GOT3 (cell line): ENCODE measurements at regions not wholly inside any gene's neighbourhood (a gene's known extent, or its start where the extent isn't known, plus 50 kb on each side); places are given as distances from the start of the nearest gene placed in this dataset.
"Not testable (repeated sequence)": the region's sequence is repeated elsewhere in the genome, so short reads cannot be mapped to it uniquely, and the experiment has no call there.

Source experiments
- DNase-seq: peaks from one replicate; lab custom pipeline; 2025; ENCODE audit warnings: mixed read lengths; lab: John Stamatoyannopoulos, UW

GRCh38 chr2:38243186-38243880 lies 133.7 kb downstream of the ATL2 start:
- no peak for DNase-seq

DNA sequence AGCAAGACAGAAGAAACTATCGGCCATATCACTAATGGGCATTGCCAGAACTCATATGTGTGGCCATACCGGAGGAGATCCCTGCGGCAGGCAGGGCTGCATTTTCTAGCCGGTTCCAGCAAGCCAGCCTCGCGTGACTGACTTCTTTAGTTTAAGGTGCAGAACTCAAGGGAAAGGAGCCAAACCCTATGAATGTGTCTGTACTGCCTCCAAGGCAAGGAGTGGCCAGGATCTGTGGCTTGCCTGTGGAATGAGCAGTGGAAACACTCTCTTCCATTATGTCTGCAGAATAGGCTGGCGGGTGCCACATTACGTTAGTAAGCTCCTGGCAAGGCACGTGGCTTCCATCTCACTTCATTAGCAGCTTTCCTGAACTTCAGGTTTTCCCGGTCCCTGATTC lies 137.6 kb downstream of the ATL2 start:
- DNase-seq = no peak

DNA sequence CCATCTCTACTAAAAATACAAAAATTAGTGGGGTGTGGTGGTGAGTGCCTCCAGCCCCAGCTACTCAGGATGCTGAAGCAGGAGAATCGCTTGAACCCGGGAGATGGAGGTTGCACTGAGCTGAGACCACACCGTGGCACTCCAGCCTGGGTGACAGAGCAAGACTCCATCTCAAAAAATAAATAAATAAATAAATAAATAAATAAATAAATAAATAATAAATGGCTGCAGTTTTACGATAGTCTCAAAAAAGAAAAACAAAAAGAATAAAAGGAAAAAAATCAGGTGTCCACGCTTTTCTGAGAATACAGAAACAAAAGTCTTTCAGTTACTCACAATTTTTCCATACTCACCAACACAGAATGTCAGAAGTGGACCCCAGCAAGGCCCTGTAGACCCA lies 138.4 kb downstream of the ATL2 start:
- not testable (repeated sequence) for DNase-seq

- DNase-seq = no peak
These were observed 139.8 kb downstream of the ATL2 start for GRCh38 chr2:38237311-38237710.

- no peak for DNase-seq
These were observed 143.7 kb downstream of the ATL2 start for GRCh38 chr2:38233231-38233983.

DNA sequence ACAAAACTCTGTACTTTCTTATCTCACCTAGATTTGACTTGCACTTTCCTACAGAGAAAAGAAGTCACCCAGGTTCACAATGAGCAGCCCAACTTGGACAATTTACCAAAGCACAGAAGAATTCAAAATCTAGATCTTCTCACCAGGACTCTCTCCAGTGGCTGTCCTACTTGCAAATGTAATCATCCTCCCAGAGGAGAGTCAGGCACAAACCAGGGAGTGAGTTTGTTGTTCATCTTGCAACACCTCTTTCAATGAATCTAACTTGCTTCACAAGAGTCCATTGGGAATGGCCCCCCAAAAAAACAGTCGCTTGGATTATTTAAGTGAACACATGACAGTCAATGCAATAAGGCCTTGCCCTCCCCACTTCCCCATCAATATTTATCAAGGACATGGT lies 144.6 kb downstream of the ATL2 start:
- DNase-seq = no peak

DNA sequence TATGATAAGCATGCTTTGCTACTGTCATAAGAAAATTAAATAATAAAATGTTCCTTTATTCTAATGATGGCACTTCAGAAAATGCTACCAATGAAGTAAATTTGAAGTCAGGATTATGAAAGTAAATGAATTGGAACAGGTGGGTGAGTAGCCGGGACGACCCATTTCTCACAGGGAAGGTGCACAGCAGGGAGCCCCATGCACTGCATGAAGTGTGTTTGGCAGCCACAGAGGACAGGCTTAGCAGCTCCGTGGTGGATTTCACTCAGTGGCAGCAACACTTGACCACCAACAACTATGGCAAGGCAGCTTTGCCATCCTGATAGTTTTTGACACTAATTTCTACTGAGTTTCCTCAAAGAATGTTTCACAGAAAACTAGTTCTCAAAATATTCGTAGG lies 146.3 kb downstream of the ATL2 start:
- no peak for DNase-seq

- DNase-seq = no peak
These were observed 148.3 kb downstream of the ATL2 start for GRCh38 chr2:38228753-38229152.

DNA sequence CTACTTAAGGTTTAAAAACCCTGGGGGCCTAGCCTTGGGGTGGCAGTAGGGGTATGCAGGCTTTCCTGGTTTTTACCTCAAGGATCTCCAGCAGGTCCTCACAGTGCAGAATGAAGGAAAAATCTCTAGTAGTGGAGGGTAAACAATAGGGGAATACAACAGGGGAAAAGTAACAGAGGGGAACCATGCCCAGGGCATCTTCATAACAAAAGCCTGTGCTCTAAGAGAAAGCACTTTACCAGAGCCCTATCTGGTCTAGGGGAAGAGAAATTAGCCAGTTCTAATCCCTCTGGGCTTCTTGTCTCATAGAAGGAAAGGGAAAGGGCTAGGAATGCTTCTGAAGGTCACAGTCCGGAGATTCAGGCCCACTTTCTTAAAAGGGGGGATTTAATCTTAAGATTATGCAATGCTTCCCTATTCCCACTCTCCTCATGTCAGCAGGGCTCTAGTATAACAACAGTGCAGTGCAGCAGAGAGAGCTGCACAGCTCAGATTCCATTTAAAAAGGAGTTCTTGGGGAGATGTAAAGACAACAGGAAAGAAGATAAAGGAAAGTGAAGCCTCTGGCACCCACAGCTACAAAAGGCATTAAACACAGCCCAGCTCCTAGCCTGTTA lies 149.0 kb upstream of the CYP1B1 start:
- DNase-seq = no peak

GRCh38 chr2:38224181-38224580 lies 148.2 kb upstream of the CYP1B1 start:
- DNase-seq = no peak

DNA sequence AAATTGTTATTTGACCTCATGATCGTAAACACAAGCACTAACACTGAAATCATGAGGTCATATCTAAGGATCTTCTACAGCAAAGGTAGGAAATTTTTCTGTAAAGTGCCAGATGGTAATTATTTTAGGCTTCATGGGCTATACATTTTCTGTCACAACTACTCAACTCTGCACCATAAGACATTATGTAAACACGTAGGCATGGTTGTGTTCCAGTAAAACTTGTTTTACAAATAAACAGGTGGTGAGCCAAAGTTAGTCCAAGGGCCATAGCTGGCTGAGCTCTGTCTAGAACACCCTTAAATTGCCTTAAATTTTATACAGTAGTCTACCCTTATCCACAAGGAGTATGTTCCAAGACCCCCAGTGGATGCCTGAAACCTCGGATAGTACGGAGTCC lies 147.3 kb upstream of the CYP1B1 start:
- no peak for DNase-seq

DNA sequence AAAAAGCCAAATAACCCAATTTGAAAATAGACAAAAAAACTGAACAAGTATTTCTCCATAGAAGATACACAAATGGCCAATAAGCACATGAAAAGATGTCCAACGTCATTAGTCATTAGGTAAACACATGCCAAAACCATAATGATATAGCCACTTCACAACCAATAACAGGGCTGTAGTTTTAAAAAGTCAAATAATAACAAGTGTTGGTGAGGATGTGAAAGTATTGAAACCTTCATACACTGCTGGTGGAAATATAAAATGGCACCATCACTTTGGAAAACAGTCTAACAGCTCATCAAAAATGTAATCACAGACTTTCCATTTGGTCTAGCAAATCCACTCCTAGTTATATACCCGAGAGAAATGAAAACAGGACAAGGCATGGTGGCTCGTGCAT lies 144.2 kb upstream of the CYP1B1 start:
- no peak for DNase-seq

DNA sequence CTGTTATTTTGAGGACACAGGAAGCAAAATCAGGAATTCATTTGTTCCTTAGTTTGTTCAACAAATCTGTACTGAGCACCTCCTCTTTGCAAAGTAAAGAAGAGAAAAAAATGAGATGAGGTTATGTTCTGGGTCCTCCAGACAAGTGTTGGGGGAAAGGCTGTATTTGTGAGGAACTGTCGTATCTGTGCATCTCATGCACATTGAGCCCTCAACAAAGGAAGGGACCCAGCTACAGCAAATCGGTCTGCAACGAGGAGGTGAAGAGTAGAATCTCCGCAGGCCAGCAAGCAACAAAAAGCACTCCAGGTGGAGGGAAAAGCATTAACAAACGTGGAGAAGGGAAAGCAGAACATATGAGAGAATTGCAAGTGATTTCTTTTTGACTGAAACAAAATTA lies 143.0 kb upstream of the CYP1B1 start:
- no peak for DNase-seq

- no peak for DNase-seq
These were observed 142.6 kb upstream of the CYP1B1 start for GRCh38 chr2:38218591-38218991.

GRCh38 chr2:38217401-38218188 lies 141.6 kb upstream of the CYP1B1 start:
- no peak for DNase-seq

DNA sequence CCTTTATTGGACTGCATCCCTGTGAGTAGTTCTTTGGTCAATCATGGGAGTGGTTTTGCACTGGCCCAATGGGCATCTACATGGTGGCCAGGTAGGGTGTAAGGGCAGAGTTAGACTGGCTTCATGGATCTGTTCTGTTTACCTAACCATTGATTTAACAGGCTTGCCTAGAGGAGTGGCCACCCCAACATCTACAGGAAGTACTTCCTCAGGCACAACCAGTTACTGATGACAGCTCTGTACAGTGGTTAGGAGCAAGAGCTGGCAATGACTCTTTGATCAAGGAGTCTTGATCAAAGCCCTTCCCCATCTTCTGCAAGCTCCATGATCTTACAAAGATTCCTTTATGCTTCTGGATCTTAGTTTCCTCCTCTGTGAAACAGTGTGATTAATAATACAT lies 140.9 kb upstream of the CYP1B1 start:
- no peak for DNase-seq

GRCh38 chr2:38215993-38216392 lies 140.0 kb upstream of the CYP1B1 start:
- no peak for DNase-seq

GRCh38 chr2:38215522-38215921 lies 139.6 kb upstream of the CYP1B1 start:
- no peak for DNase-seq

DNA sequence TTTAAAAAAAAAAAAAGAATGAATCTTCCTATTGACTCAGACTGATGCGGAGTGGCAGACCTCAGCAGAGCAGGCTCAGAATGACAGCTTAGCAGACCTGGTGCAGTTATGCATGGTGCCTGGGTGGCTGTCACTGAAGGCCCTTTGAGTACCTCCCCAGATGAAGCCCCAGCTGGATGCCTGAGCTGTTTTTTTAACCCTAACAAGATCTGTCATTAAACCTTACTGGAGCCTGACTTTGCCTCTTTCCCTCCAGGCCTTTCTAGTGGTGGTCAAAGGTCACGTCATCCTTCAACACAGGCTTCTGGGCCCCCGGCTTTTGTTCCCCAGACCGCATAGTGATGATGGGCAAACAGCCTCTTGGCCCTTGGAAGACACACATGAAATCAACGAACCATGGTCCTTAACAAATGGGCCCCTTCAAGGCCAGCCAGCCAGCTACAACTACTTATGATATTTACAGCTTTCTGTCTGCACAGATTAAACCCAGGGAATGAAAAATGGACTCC lies 138.3 kb upstream of the CYP1B1 start:
- DNase-seq = no peak

- no peak for DNase-seq
These were observed 137.7 kb upstream of the CYP1B1 start for GRCh38 chr2:38213619-38214167.

- DNase-seq = no peak
These were observed 136.4 kb upstream of the CYP1B1 start for GRCh38 chr2:38212312-38212711.

DNA sequence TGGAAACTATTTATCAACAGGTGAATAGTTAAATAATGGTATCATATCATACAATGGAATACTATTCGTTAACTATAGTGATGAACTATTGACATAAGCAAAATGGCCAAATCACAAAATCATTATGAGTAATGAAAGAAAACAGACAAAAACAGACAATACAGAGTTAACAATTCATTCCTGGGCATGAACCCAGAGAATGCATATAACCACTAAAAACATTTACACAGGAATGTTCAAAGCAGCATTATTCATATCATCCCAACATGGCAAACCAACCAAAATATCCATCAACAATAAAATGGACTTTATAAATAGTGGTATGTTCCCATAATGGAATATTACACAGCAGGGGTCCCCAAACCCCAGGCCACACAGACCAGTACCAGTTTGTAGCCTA lies 131.2 kb upstream of the CYP1B1 start:
- no peak for DNase-seq
